ENCODE measurements at regions not wholly inside any gene's neighbourhood (a gene's known extent, or its start where the extent isn't known, plus 50 kb on each side); places are given as distances from the start of the nearest gene placed in this dataset.

DNA sequence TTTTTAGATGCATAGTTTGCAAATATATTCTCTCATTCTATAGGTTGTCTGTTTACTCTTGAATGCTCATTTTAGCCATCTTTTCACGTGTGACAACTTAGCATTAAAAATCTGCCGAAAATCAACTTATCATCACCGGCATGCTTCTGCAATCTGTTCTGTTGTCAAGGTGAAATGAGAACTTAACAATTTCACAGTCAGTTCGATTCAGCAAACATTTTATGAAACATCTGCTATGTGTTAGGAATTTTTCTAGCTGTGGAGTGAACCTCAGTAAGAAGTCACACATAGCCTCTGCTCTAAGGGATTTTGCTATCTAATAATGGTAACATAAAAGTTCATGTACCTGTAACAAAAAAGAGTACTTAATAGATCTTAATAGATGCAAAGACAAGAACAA, 256.1 kb downstream of the ZWINT start (continued):
- no peak for TF ChIP-seq RBBP5 (IDR thresholded peaks at IDR 0.05; ENCODE audit: borderline replicate concordance, low read depth, low read length)
- TF ChIP-seq FOSL1 (IDR thresholded peaks at IDR 0.05; ENCODE audit: insufficient read depth, low read depth, low read length), result no peak
- no peak for TF ChIP-seq TCF12 (IDR thresholded peaks at IDR 0.05; ENCODE audit: low read depth, low read length)
- TF ChIP-seq, protein P1, sequence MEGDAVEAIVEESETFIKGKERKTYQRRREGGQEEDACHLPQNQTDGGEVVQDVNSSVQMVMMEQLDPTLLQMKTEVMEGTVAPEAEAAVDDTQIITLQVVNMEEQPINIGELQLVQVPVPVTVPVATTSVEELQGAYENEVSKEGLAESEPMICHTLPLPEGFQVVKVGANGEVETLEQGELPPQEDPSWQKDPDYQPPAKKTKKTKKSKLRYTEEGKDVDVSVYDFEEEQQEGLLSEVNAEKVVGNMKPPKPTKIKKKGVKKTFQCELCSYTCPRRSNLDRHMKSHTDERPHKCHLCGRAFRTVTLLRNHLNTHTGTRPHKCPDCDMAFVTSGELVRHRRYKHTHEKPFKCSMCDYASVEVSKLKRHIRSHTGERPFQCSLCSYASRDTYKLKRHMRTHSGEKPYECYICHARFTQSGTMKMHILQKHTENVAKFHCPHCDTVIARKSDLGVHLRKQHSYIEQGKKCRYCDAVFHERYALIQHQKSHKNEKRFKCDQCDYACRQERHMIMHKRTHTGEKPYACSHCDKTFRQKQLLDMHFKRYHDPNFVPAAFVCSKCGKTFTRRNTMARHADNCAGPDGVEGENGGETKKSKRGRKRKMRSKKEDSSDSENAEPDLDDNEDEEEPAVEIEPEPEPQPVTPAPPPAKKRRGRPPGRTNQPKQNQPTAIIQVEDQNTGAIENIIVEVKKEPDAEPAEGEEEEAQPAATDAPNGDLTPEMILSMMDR (IDR thresholded peaks at IDR 0.05; ENCODE audit: control extremely low read depth in 1 of 3, insufficient read depth in 1 of 3, low read depth in 1 of 3, low read length in 3 of 3), result no peak
- TF ChIP-seq CHD1 (IDR thresholded peaks at IDR 0.05; ENCODE audit: low read depth, low read length), result no peak
- TF ChIP-seq CHD2 (IDR thresholded peaks at IDR 0.05; ENCODE audit: low read length), result no peak

Measured in H1 (cell line).